DND-41 (cell line): ENCODE measurements at regions not wholly inside any gene's neighbourhood (a gene's known extent, or its start where the extent isn't known, plus 50 kb on each side); places are given as distances from the start of the nearest gene placed in this dataset.

Source experiments
- ATAC-seq: fragments of 200-7000 bp; cut with Tn5 transposase; 3 replicates; pipeline ENCODE4 v1.9.1; 2021; ENCODE audit warnings: low read depth; ENCODE audit not compliant: insufficient read depth
- DNase-seq: peaks from one replicate; pipeline ENCODE4 v3.0.0-alpha.2; 2020
- H2AFZ ChIP-seq: 2 replicates; pipeline ENCODE4 v1.6.0; 2012; ENCODE audit warnings: low read depth, low read length
- H3K27ac ChIP-seq: 2 replicates; pipeline ENCODE4 v1.5.1; 2012; ENCODE audit warnings: low read length, inconsistent platforms
- H3K27me3 ChIP-seq: fragments of 200-600 bp; sonication (generic); 2 replicates; pipeline ENCODE4 v1.6.0; 2012; ENCODE audit warnings: low read length, mild to moderate bottlenecking, inconsistent platforms; ENCODE audit not compliant: insufficient read depth, poor library complexity
- H3K36me3 ChIP-seq: 2 replicates; pipeline ENCODE4 v1.5.1; 2012; ENCODE audit warnings: low read length, inconsistent platforms; ENCODE audit not compliant: insufficient read depth
- H3K4me1 ChIP-seq: 2 replicates; pipeline ENCODE4 v1.5.1; 2012; ENCODE audit warnings: mild to moderate bottlenecking, low read length; ENCODE audit not compliant: insufficient read depth
- H3K4me2 ChIP-seq: 2 replicates; pipeline ENCODE4 v1.6.0; 2012; ENCODE audit warnings: mild to moderate bottlenecking, moderate library complexity, low read length, inconsistent platforms; ENCODE audit not compliant: insufficient read depth
- H3K4me3 ChIP-seq, 2 experiments: fragments of 200-600 bp in 1 of 2; shearing (Covaris generic) in 1 of 2; 2 replicates each; pipeline ENCODE4 v1.5.1; 2012 to 2016; ENCODE audit warnings: inconsistent platforms in 2 of 2, low read length in 2 of 2, mild to moderate bottlenecking in 2 of 2, low read depth in 1 of 2, moderate library complexity in 1 of 2
- H3K79me2 ChIP-seq: 2 replicates; pipeline ENCODE4 v1.6.0; 2012; ENCODE audit warnings: low read length, inconsistent platforms; ENCODE audit not compliant: insufficient read depth
- H3K9ac ChIP-seq: 2 replicates; pipeline ENCODE4 v1.6.0; 2012; ENCODE audit warnings: low read depth, mild to moderate bottlenecking, inconsistent platforms, low read length, moderate library complexity
- H3K9me3 ChIP-seq: 2 replicates; pipeline ENCODE4 v1.5.1; 2012; ENCODE audit warnings: low read length, moderate library complexity, mild to moderate bottlenecking, inconsistent platforms; ENCODE audit not compliant: insufficient read depth, severe bottlenecking
- H4K20me1 ChIP-seq: 2 replicates; pipeline ENCODE4 v1.6.0; 2012; ENCODE audit warnings: low read length; ENCODE audit not compliant: insufficient read depth
- CTCF ChIP-seq: IDR thresholded peaks from 2 replicates; pipeline ENCODE4 v1.5.1; 2012; ENCODE audit warnings: borderline replicate concordance, low read length, moderate library complexity, mild to moderate bottlenecking; ENCODE audit not compliant: poor library complexity, severe bottlenecking; ENCODE audit errors: extremely low read depth
- EZH2 ChIP-seq: IDR thresholded peaks from 3 replicates; pipeline ENCODE4 v1.6.1; 2012; ENCODE audit warnings: borderline replicate concordance, low read depth, mild to moderate bottlenecking, moderate library complexity, low read length, inconsistent platforms; ENCODE audit not compliant: severe bottlenecking

- no peak for TF ChIP-seq EZH2
- no peak for TF ChIP-seq CTCF
- ATAC-seq (no peak), DNase-seq (no peak)
- H2AFZ ChIP-seq: no peak overlapping the region
- no peaks in the 10 kb centered on the region for H3K9me3 ChIP-seq
- H3K79me2 ChIP-seq: no peaks in the 10 kb centered on the region
- no peaks in the 10 kb centered on the region for H3K27me3 ChIP-seq
- H3K27ac ChIP-seq: no peak overlapping the region
- H3K4me2 ChIP-seq: no peak overlapping the region
- H3K4me3 ChIP-seq: no peak overlapping the region
- no peak overlapping the region for H3K9ac ChIP-seq
- H3K4me1 ChIP-seq: no peaks in the 10 kb centered on the region
- no peaks in the 10 kb centered on the region for H3K36me3 ChIP-seq
- no peaks in the 10 kb centered on the region for H4K20me1 ChIP-seq
Observed at GRCh38 chr9:26240020-26240419, 561.8 kb upstream of the TUSC1 start.

DNA sequence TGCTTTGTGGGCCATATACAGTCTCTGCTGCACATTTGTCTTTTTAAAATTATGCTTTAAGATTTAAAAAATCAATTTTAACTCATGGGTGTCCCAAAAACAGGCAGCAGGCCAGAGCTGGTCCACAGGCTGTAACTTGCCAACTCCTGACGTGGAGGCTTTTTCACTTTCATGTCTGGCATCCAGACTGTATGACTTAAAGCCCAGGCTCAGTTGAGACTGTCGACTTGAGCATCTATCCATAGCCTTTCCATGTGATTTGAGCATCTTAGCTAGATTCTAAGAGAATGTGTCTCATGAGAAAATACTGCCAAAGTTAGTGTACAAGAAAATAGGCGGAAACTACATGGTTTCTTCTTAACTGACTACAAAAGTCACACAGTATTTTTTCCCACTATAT is 559.0 kb upstream of the TUSC1 start:
- no peak overlapping the region for H2AFZ ChIP-seq
- TF ChIP-seq EZH2 (no peak), CTCF (no peak)
- no peaks in the 10 kb centered on the region for H3K4me1 ChIP-seq
- H3K9me3 ChIP-seq: no peaks in the 10 kb centered on the region
- no peaks in the 10 kb centered on the region for H3K27me3 ChIP-seq
- H3K79me2 ChIP-seq: no peaks in the 10 kb centered on the region
- ATAC-seq (no peak), DNase-seq (no peak)
- no peaks in the 10 kb centered on the region for H4K20me1 ChIP-seq
- H3K36me3 ChIP-seq: no peaks in the 10 kb centered on the region
- H3K4me3 ChIP-seq: no peak overlapping the region
- no peak overlapping the region for H3K27ac ChIP-seq
- H3K4me2 ChIP-seq: no peak overlapping the region
- H3K9ac ChIP-seq: no peak overlapping the region

- Histone ChIP-seq H3K79me2 (no peaks in the 10 kb centered on the region), H3K9ac (no peak overlapping the region), H3K4me3 (no peak overlapping the region), H3K27me3 (no peaks in the 10 kb centered on the region), H3K4me1 (no peaks in the 10 kb centered on the region), H3K27ac (no peak overlapping the region), H4K20me1 (no peaks in the 10 kb centered on the region), H2AFZ (no peak overlapping the region), H3K4me2 (no peak overlapping the region), H3K9me3 (no peaks in the 10 kb centered on the region), H3K36me3 (no peaks in the 10 kb centered on the region)
- ATAC-seq: no peak
- TF ChIP-seq EZH2: no peak
- no peak for TF ChIP-seq CTCF
- DNase-seq: no peak
Observed at GRCh38 chr9:26234865-26235264, 556.6 kb upstream of the TUSC1 start.

GRCh38 chr9:26231391-26231790 is 553.1 kb upstream of the TUSC1 start:
- no peak for DNase-seq
- no peak for TF ChIP-seq CTCF
- no peak for TF ChIP-seq EZH2

More at GRCh38 chr9:26231391-26231790, 553.1 kb upstream of the TUSC1 start:
- Histone ChIP-seq H3K9me3 (no peaks in the 10 kb centered on the region), H3K27me3 (no peaks in the 10 kb centered on the region), H3K36me3 (no peaks in the 10 kb centered on the region), H3K4me2 (no peak overlapping the region), H2AFZ (no peak overlapping the region), H4K20me1 (no peaks in the 10 kb centered on the region), H3K4me1 (no peaks in the 10 kb centered on the region), H3K27ac (no peak overlapping the region), H3K79me2 (no peaks in the 10 kb centered on the region), H3K9ac (no peak overlapping the region), H3K4me3 (no peak overlapping the region)
- ATAC-seq: no peak
